Left ventricle myocardium inferior (tissue), 1 donor: ENCODE measurements at regions not wholly inside any gene's neighbourhood (a gene's known extent, or its start where the extent isn't known, plus 50 kb on each side); places are given as distances from the start of the nearest gene placed in this dataset.

ENCODE experiments used
- DNase-seq: peaks from one replicate; pipeline ENCODE4 v3.0.0-alpha.2; 2020
- H3K27ac ChIP-seq: fragments of 200-600 bp; replicated peaks from 2 replicates; pipeline ENCODE4 v1.8.0; 2021
- H3K27me3 ChIP-seq: fragments of 200-600 bp; 2 replicates; pipeline ENCODE4 v1.8.0; 2021; ENCODE audit warnings: low read depth
- H3K36me3 ChIP-seq: fragments of 200-600 bp; 2 replicates; pipeline ENCODE4 v1.8.0; 2021
- H3K4me1 ChIP-seq: fragments of 200-600 bp; 2 replicates; pipeline ENCODE4 v1.8.0; 2021
- H3K4me3 ChIP-seq: fragments of 200-600 bp; 2 replicates; pipeline ENCODE4 v1.8.0; 2021; ENCODE audit warnings: mild to moderate bottlenecking, moderate library complexity
- H3K9me3 ChIP-seq: fragments of 200-600 bp; replicated peaks from 2 replicates; pipeline ENCODE4 v1.8.0; 2021
- CTCF ChIP-seq: fragments of 200-600 bp; IDR thresholded peaks from 2 replicates; pipeline ENCODE4 v1.8.0; 2021; ENCODE audit warnings: antibody characterized with exemption, mild to moderate bottlenecking, borderline replicate concordance
- intact Hi-C: fragments of 100-400 bp; cut with micrococcal nuclease; formaldehyde crosslinking; loops from one replicate; pipeline ENCODE4 v1.11.0; 2022
- donor health status: DM: no; HTN: yes; CAD: no; lungs with severe emphysema.

- no peak for TF ChIP-seq CTCF
- H3K4me1 ChIP-seq: no peaks in the 10 kb centered on the region
- peaks cover 11% of the 10 kb centered on the region for H3K9me3 ChIP-seq
- H3K27me3 ChIP-seq: no peaks in the 10 kb centered on the region
- H3K4me3 ChIP-seq: no peak overlapping the region
- no peak for DNase-seq
- H3K36me3 ChIP-seq: no peaks in the 10 kb centered on the region
- intact Hi-C loops: no loop called here
- no peak overlapping the region for H3K27ac ChIP-seq
Measured at GRCh38 chr1:237998581-237998980, 107.9 kb upstream of the ZP4 start.

- Histone ChIP-seq H3K36me3 (no peaks in the 10 kb centered on the region), H3K4me1 (no peaks in the 10 kb centered on the region), H3K27me3 (no peaks in the 10 kb centered on the region), H3K4me3 (no peak overlapping the region), H3K27ac (no peak overlapping the region), H3K9me3 (no peaks in the 10 kb centered on the region)
- no peak for DNase-seq
- no peak for TF ChIP-seq CTCF
- intact Hi-C loops: no loop called here
Measured at GRCh38 chr1:237983496-237983895, 92.8 kb upstream of the ZP4 start.

- Histone ChIP-seq H3K9me3 (no peaks in the 10 kb centered on the region), H3K36me3 (no peaks in the 10 kb centered on the region), H3K4me1 (no peaks in the 10 kb centered on the region), H3K27me3 (peaks cover 8% of the 10 kb centered on the region), H3K4me3 (no peak overlapping the region), H3K27ac (no peak overlapping the region)
- TF ChIP-seq CTCF: no peak
- DNase-seq: no peak
- intact Hi-C loops: no loop called here
Measured at GRCh38 chr1:237981223-237981622, 90.5 kb upstream of the ZP4 start.

- peaks cover 18% of the 10 kb centered on the region for H3K27me3 ChIP-seq
- H3K4me3 ChIP-seq: no peak overlapping the region
- no peak for TF ChIP-seq CTCF
- no peak overlapping the region for H3K27ac ChIP-seq
- no peaks in the 10 kb centered on the region for H3K36me3 ChIP-seq
- H3K4me1 ChIP-seq: no peaks in the 10 kb centered on the region
- no peak for DNase-seq
- H3K9me3 ChIP-seq: no peaks in the 10 kb centered on the region
- intact Hi-C loops: no loop called here
Measured at GRCh38 chr1:237976331-237976730, 85.6 kb upstream of the ZP4 start.

GRCh38 chr1:237975903-237976302 lies 85.2 kb upstream of the ZP4 start:
- H3K36me3 ChIP-seq: no peaks in the 10 kb centered on the region
- no peak overlapping the region for H3K4me3 ChIP-seq
- no peak for TF ChIP-seq CTCF
- H3K9me3 ChIP-seq: no peaks in the 10 kb centered on the region
- DNase-seq: no peak
- no peaks in the 10 kb centered on the region for H3K4me1 ChIP-seq
- H3K27ac ChIP-seq: no peak overlapping the region
- intact Hi-C loops: no loop called here
- peaks cover 18% of the 10 kb centered on the region for H3K27me3 ChIP-seq

- DNase-seq: no peak
- no peaks in the 10 kb centered on the region for H3K9me3 ChIP-seq
- no peaks in the 10 kb centered on the region for H3K36me3 ChIP-seq
- no peak for TF ChIP-seq CTCF
- intact Hi-C loops: no loop called here
- H3K4me1 ChIP-seq: no peaks in the 10 kb centered on the region
- H3K4me3 ChIP-seq: no peak overlapping the region
- peaks cover 18% of the 10 kb centered on the region for H3K27me3 ChIP-seq
- no peak overlapping the region for H3K27ac ChIP-seq
Measured at GRCh38 chr1:237975376-237975775, 84.7 kb upstream of the ZP4 start.
